HUES6 (cell line): ENCODE measurements at regions not wholly inside any gene's neighbourhood (a gene's known extent, or its start where the extent isn't known, plus 50 kb on each side); places are given as distances from the start of the nearest gene placed in this dataset.

Source experiments
- H3K27ac ChIP-seq: 2 replicates; pipeline ENCODE4 v1.7.0; 2013; ENCODE audit warnings: low read depth, mild to moderate bottlenecking, low read length, inconsistent platforms
- H3K27me3 ChIP-seq: 2 replicates; pipeline ENCODE4 v1.6.1; 2013; ENCODE audit warnings: low read length; ENCODE audit not compliant: control insufficient read depth, insufficient read depth
- H3K36me3 ChIP-seq: 2 replicates; pipeline ENCODE4 v1.6.1; 2013; ENCODE audit warnings: low read length; ENCODE audit not compliant: control insufficient read depth, insufficient read depth
- H3K4me1 ChIP-seq: 2 replicates; pipeline ENCODE4 v1.6.1; 2013; ENCODE audit warnings: low read length; ENCODE audit not compliant: control insufficient read depth, insufficient read depth
- H3K4me3 ChIP-seq: 2 replicates; pipeline ENCODE4 v1.5.1; 2013; ENCODE audit warnings: low read depth, low read length
- H3K9ac ChIP-seq: one replicate; pipeline ENCODE4 v1.6.1; 2013; ENCODE audit warnings: mild to moderate bottlenecking, low read length
- H3K9me3 ChIP-seq: 2 replicates; pipeline ENCODE4 v1.6.1; 2013; ENCODE audit warnings: low read depth, low read length; ENCODE audit not compliant: control insufficient read depth, insufficient read depth

DNA sequence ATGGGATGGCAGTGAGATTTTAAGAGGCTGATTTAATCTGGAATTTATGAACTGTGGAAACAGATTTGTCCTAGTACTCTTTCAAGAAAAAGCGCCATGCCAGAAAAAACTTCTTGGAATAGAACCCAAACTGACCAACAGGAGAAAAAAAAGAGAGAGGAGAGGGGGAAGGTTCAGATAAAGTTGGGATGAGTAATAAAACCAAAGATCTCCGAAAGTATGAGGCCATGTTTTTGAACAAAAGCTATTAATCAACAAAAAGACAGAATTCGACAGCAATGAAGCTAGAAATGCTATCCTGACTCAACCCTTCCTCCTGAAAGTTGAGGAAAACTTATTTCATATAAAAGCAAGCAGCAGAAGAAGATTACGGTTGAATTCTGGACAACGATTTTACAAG lies 135.5 kb downstream of the CEMIP2 start:
- Histone ChIP-seq H3K36me3 (no peaks in the 10 kb centered on the region), H3K4me3 (no peak overlapping the region), H3K9me3 (no peaks in the 10 kb centered on the region), H3K9ac (no peak overlapping the region), H3K27me3 (no peaks in the 10 kb centered on the region), H3K27ac (no peak overlapping the region), H3K4me1 (0 out of 2 replicates have a peak, but pooled peaks cover 4% of the 10 kb centered on the region)

DNA sequence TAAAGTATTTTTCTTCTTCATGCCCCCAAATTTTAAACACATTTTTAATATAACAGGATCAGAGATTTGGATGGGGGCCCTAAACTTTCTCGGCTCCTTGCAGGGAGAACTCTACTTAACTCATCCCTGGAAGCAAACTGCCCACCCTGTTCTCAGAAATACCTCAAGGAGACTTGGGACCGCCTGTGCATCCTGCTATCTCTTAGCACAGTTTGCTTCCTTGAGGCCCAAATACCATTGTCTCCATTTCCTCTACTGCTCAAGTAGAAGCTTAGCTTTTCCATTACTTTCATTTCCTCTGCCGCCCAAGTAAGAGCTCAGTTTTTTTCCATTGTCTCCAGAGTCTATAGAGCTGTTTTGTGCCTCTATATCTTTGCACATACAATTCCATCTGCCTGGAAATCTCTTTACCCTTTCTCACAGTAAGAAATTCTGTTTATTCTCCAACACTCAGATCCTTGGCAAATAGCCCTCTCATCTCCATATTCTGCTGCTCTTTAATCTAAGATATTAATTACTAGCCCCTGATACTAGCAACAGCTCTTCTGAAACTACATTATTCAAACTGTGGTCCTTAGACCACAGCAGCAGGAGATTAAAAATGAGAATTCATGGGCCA lies 137.8 kb downstream of the CEMIP2 start:
- no peak overlapping the region for H3K27ac ChIP-seq
- no peak overlapping the region for H3K4me3 ChIP-seq
- H3K9ac ChIP-seq: no peak overlapping the region
- no peaks in the 10 kb centered on the region for H3K9me3 ChIP-seq
- H3K27me3 ChIP-seq: no peaks in the 10 kb centered on the region
- 0 out of 2 replicates have a peak, but pooled peaks cover 4% of the 10 kb centered on the region for H3K4me1 ChIP-seq
- no peaks in the 10 kb centered on the region for H3K36me3 ChIP-seq

DNA sequence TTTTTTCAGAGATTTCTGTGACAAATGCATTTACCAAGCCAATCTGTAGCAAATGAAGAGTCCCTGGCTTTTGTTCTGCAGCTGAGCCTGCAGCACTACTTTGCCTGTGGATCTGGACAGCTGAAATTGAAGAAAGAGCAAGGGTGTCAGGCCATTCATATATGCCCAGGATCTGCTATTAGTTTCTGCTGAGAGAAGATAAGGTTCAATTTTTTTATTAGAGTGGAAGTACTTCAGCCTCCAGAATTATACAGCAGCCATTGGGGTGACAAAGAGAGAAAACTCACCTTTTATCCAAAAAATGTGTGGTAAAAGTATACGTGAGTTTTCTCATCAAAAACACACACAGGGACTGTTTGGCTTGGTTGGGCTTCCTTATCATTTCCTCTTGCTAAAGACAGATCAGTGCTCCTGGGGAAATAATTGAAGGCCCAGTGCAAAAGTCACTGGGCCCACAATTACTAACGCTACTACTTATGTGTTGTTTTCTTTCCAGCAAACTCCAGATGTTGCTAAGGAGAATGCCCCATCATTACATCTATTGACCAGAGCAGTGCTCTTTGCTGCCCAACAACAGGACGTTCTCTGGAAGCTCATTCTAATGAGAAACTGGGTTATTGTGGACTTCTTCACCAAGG lies 138.6 kb downstream of the CEMIP2 start:
- Histone ChIP-seq H3K9me3 (no peaks in the 10 kb centered on the region), H3K36me3 (no peaks in the 10 kb centered on the region)

DNA sequence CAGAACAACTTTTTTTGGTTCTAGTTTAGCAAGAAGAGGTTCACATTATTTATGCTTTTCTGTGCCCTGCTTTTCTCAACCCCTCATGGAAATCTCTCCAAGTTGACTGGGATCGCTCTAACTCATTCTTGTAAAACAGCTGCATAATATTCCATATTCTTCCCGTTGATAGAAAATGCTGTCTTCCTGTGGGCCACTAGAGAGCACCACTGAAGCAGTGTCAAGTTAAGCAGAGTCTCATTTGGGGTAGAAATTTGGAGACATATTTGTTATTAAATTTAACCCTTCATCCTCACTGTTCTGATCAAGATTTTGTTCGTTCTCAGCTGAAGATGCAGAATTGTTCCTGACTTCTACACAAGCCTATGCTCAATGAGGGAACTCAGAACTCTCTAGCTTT lies 140.1 kb downstream of the CEMIP2 start:
- H3K27ac ChIP-seq: no peak overlapping the region
- H3K27me3 ChIP-seq: no peaks in the 10 kb centered on the region
- no peak overlapping the region for H3K4me3 ChIP-seq
- H3K4me1 ChIP-seq: 0 out of 2 replicates have a peak, but pooled peaks cover 4% of the 10 kb centered on the region
- no peak overlapping the region for H3K9ac ChIP-seq
- H3K9me3 ChIP-seq: no peaks in the 10 kb centered on the region
- H3K36me3 ChIP-seq: no peaks in the 10 kb centered on the region

More for the DNA sequence above, 138.6 kb downstream of the CEMIP2 start:
- Histone ChIP-seq H3K4me1 (0 out of 2 replicates have a peak, but pooled peaks cover 4% of the 10 kb centered on the region), H3K27ac (no peak overlapping the region), H3K27me3 (no peaks in the 10 kb centered on the region), H3K9ac (no peak overlapping the region), H3K4me3 (no peak overlapping the region)

DNA sequence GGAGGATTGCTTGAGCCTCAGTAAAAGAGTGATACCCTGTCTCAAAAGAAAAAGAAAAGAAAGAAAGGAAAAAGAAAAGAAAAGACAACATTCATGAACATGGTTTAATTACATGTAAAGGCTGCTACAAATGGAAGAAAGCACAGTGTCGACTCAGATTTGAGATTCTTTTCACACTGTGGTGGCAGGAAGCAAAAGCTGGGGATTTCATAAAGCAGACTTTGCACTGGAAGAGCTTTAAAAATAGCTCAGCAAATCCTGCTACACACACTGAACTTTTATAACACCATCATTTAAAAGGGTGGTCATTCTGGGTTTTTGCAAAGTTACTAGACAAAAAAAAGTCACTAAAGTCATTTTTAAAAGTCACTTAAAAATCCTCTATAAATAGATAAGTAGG lies 140.8 kb downstream of the CEMIP2 start:
- Histone ChIP-seq H3K9me3 (no peaks in the 10 kb centered on the region), H3K27me3 (no peaks in the 10 kb centered on the region), H3K4me3 (no peak overlapping the region), H3K9ac (no peak overlapping the region), H3K36me3 (no peaks in the 10 kb centered on the region), H3K27ac (no peak overlapping the region), H3K4me1 (0 out of 2 replicates have a peak, but pooled peaks cover 4% of the 10 kb centered on the region)

DNA sequence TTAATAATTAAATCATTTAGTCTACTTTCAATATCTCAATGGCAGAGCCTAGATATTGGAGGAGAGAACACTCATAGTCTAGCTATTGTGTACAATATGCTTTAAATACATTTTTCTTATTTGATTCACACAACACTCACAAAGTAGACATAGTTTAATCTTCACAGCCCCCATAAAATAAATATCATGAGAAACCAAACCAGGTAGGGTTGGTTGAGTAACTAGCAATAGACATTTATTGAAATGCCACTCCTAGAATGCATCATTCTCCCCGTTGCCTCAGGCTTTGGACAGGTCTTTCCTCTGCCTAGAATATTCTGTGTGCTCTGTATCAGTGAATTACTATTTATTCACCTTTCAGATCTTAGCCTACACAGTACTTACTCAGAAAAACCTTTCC lies 141.9 kb downstream of the CEMIP2 start:
- no peak overlapping the region for H3K27ac ChIP-seq
- 0 out of 2 replicates have a peak, but pooled peaks cover 4% of the 10 kb centered on the region for H3K4me1 ChIP-seq
- no peak overlapping the region for H3K4me3 ChIP-seq
- H3K9me3 ChIP-seq: no peaks in the 10 kb centered on the region
- H3K36me3 ChIP-seq: no peaks in the 10 kb centered on the region
- H3K9ac ChIP-seq: no peak overlapping the region
- H3K27me3 ChIP-seq: no peaks in the 10 kb centered on the region

DNA sequence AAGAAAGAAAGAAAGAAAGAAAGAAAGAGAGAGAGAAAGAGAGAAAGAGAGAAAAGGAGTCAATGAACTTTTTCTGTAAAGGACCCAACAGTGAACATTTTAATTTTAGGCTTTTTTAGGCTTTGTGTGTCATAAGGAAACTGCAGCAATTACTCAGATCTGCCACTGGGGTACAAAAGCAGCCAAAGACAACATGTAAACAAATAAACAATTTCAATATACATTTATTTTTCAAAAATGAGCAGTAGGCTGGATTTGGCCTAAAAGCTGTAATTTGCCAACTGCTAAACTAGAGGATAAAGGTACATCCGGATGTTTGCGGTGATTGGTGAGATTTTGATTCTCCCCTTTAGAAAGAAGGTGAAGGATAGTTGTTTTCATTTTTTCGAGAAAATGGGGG lies 143.6 kb downstream of the CEMIP2 start:
- no peak overlapping the region for H3K27ac ChIP-seq
- no peak overlapping the region for H3K9ac ChIP-seq
- H3K4me3 ChIP-seq: no peak overlapping the region
- H3K36me3 ChIP-seq: no peaks in the 10 kb centered on the region
- H3K4me1 ChIP-seq: 0 out of 2 replicates have a peak, but pooled peaks cover 4% of the 10 kb centered on the region
- no peaks in the 10 kb centered on the region for H3K9me3 ChIP-seq
- H3K27me3 ChIP-seq: no peaks in the 10 kb centered on the region

DNA sequence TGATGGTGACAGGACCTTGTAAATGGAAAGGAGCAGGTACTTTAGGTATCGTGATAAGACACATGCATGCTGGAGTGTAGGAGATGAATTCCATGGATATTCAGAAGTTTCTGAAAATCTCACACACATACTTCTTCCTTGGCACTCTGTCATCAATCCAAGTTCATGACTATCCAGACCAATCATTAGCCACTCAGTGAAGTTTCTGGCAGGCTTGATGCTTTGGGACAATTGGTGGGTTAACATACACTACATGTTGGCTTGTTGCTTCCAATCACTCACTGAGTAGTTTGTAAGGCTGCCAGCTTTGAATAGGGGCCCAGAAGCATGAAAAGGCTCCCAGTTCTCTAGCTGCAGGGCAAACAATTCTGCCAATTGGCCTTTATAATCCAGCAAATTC lies 147.6 kb downstream of the CEMIP2 start:
- Histone ChIP-seq H3K9ac (no peak overlapping the region), H3K36me3 (no peaks in the 10 kb centered on the region), H3K4me3 (no peak overlapping the region), H3K9me3 (peaks cover 8% of the 10 kb centered on the region; the same call in 1 of the 2 replicates), H3K27me3 (no peaks in the 10 kb centered on the region), H3K27ac (no peak overlapping the region), H3K4me1 (no peaks in the 10 kb centered on the region)

DNA sequence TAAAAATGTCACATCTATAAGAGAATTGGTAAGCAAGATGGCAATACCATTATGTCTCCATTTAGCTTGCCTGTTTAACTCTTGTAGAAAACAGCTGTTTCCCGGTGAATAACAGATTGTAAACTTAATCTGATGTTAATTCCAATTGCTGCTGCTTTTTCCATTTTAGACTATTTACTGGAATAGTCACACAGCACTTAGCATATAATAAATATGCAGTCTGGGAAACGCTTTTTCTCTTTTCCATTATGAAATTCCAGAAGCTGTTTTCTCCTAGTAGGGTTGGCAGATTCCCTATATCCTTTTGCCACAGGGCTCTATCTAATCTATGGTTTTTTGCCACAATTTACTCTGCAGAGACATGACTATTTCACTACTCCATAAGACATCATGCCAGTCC lies 148.0 kb downstream of the CEMIP2 start:
- Histone ChIP-seq H3K27me3 (no peaks in the 10 kb centered on the region), H3K9ac (no peak overlapping the region)

DNA sequence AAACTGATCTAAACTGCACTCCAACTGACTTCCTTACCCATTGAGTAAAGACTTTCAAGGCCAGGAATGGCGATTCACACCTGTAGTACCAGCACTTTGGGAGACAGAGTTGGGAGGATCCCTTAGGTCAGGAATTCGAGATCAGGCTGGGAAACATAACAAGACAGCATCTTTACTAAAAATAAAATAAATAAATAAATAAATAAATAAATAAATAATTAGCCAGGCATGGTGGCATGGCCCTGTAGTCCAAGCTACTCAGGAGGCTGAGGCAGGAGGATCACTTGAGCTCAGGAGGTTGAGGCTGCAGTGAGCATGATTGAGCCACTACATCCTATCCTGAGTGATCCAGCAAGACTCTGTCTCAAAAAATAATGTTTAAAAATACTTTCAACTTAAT lies 148.4 kb downstream of the CEMIP2 start:
- H3K27ac ChIP-seq: no peak overlapping the region
- peaks cover 8% of the 10 kb centered on the region; the same call in 1 of the 2 replicates for H3K9me3 ChIP-seq
- no peaks in the 10 kb centered on the region for H3K36me3 ChIP-seq

More for the DNA sequence above, 148.0 kb downstream of the CEMIP2 start:
- no peak overlapping the region for H3K27ac ChIP-seq
- no peaks in the 10 kb centered on the region for H3K4me1 ChIP-seq
- H3K36me3 ChIP-seq: no peaks in the 10 kb centered on the region
- no peak overlapping the region for H3K4me3 ChIP-seq
- peaks cover 8% of the 10 kb centered on the region; the same call in 1 of the 2 replicates for H3K9me3 ChIP-seq

DNA sequence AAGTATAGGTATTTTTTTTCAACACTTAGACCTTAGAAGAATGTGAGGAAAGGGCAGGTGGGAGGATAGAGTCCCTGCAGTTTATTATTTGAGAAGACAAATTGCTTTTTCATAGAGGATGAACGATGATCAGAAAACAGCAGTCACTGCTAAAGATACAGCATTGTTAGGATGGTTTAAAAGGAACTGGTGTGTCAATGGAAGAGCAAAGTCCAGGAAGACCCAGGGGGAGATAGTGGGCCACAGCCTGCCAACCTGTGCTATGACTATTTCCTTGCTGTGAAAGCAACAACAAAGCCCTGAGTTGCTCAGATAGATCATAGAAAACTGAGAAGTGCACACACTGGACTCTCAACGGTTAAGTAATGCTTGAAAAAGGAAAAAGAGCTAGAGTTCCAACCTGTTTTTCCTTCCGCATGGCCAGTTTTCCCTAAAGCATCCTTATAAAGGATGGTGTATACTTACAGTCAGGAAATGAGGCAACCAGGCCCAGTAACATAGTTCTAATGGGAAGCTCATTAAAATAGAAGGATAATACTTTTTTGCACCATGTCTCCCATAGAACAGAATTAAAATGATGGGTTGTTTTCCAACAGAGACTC lies 153.8 kb downstream of the CEMIP2 start:
- H3K27ac ChIP-seq: no peak overlapping the region
- H3K9ac ChIP-seq: no peak overlapping the region
- H3K9me3 ChIP-seq: peaks cover 18% of the 10 kb centered on the region; the same call in 1 of the 2 replicates
- no peak overlapping the region for H3K4me3 ChIP-seq
- H3K36me3 ChIP-seq: no peaks in the 10 kb centered on the region
- H3K4me1 ChIP-seq: peaks cover 2% of the 10 kb centered on the region; the same call in 1 of the 2 replicates
- H3K27me3 ChIP-seq: no peaks in the 10 kb centered on the region

More for the DNA sequence above, 148.4 kb downstream of the CEMIP2 start:
- Histone ChIP-seq H3K4me3 (no peak overlapping the region), H3K27me3 (no peaks in the 10 kb centered on the region), H3K4me1 (no peaks in the 10 kb centered on the region), H3K9ac (no peak overlapping the region)
